Kidney epithelial cell (primary cell): ENCODE measurements at regions not wholly inside any gene's neighbourhood (a gene's known extent, or its start where the extent isn't known, plus 50 kb on each side); places are given as distances from the start of the nearest gene placed in this dataset.

ENCODE experiments used
- DNase-seq: peaks from one replicate; pipeline ENCODE4 v3.0.0-alpha.2; 2010; ENCODE audit warnings: low read depth
- H3K27me3 ChIP-seq: 2 replicates; pipeline ENCODE4 v1.6.0; 2011; ENCODE audit warnings: low read length; ENCODE audit not compliant: control insufficient read depth, insufficient read depth
- H3K36me3 ChIP-seq: 2 replicates; pipeline ENCODE4 v1.5.1; 2011; ENCODE audit warnings: low read length; ENCODE audit not compliant: control insufficient read depth, insufficient read depth
- H3K4me3 ChIP-seq: 2 replicates; pipeline ENCODE4 v1.5.1; 2011; ENCODE audit warnings: low read depth, mild to moderate bottlenecking, control low read depth, low read length
- TF ChIP-seq, protein P1 (sequence below): IDR thresholded peaks from 2 replicates; pipeline ENCODE4 v1.5.1; 2011; ENCODE audit warnings: mild to moderate bottlenecking, moderate library complexity, low read length, control low read depth, inconsistent platforms; ENCODE audit not compliant: insufficient read depth, poor library complexity, severe bottlenecking

DNA sequence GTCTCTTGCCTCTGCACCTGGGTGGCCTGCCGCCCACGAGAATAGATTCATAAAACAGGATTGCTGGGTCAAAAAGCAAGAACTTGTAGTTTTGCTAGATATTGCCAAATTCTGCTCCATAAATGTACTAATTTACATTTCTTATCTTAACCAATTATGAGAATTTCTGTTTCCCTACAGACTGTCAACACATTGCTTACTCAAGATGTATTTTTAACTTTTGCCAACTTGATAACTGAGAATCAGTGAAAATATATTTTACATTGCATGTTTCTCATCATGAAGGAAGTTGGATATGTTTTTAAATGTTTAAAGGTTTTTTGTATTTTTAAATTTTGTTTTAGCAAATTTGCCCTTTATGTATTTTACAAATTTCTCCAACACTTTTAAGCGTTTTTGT lies 664.8 kb downstream of the MMUT start:
- Histone ChIP-seq H3K4me3 (no peak overlapping the region), H3K27me3 (no peaks in the 10 kb centered on the region), H3K36me3 (no peaks in the 10 kb centered on the region)
- no peak for DNase-seq
- TF ChIP-seq, protein P1, sequence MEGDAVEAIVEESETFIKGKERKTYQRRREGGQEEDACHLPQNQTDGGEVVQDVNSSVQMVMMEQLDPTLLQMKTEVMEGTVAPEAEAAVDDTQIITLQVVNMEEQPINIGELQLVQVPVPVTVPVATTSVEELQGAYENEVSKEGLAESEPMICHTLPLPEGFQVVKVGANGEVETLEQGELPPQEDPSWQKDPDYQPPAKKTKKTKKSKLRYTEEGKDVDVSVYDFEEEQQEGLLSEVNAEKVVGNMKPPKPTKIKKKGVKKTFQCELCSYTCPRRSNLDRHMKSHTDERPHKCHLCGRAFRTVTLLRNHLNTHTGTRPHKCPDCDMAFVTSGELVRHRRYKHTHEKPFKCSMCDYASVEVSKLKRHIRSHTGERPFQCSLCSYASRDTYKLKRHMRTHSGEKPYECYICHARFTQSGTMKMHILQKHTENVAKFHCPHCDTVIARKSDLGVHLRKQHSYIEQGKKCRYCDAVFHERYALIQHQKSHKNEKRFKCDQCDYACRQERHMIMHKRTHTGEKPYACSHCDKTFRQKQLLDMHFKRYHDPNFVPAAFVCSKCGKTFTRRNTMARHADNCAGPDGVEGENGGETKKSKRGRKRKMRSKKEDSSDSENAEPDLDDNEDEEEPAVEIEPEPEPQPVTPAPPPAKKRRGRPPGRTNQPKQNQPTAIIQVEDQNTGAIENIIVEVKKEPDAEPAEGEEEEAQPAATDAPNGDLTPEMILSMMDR = no peak

DNA sequence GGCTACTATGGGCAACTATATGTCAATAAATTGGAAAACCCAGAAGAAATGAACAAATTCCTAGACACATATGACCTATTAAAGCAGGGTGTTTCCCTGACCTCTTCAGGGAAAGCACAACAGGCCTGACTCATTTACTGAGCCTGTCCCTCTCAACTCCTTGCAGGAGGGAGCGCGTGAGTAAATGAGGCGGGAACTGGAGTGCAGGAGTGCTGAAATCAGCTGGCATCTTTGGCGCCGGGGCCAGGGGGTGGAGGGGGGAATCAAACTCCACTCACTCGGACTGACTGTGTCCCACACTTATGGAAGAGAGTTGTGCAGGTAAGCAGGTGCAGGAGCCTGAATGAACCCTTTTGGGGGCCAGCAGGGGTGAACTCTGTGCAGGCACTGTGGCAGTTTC lies 671.2 kb upstream of the PTCHD4 start:
- H3K36me3 ChIP-seq = no peaks in the 10 kb centered on the region
- no peak overlapping the region for H3K4me3 ChIP-seq
- TF ChIP-seq, protein P1 = no peak
- no peak for DNase-seq
- H3K27me3 ChIP-seq = no peaks in the 10 kb centered on the region

DNA sequence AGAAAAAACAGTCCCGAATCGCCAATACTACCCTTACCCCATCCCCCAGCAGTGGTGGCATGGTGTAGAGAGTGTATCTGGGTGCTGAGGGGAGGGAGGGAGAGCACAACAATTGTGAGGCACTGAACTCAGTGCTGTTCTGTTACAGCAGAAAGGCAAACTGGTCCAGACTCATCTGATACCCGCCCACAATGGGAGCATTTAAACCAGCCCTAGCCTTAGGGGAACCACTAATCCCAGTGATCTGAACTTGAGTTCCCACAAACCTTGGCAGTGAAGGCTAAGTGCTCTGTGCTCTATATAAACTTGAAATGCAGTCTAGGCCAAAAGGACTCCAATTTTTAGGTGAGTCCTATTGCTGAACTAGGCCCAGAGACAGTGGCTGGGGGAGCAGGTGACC lies 666.4 kb upstream of the PTCHD4 start:
- Histone ChIP-seq H3K27me3 (no peaks in the 10 kb centered on the region), H3K4me3 (no peak overlapping the region), H3K36me3 (no peaks in the 10 kb centered on the region)
- TF ChIP-seq, protein P1 = no peak
- no peak for DNase-seq

DNA sequence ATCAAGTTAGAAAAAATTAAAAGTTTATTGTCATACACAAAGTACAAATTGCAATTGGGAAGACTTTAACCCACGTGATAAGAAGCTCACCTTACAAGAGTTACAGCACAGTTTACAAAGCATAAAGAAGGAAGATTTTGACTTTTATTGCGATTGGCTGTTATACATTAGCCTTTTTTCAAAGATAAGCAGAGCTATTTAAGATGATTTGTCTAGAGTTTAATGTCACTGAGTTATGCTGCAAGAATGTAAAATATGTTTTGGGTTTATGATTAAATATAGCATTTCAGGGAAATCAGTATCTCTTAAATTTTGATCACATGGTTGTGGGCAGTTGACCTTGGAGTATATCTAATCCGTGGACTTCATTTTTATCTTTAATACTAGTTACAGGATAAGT lies 664.2 kb upstream of the PTCHD4 start:
- Histone ChIP-seq H3K4me3 (no peak overlapping the region), H3K27me3 (no peaks in the 10 kb centered on the region), H3K36me3 (no peaks in the 10 kb centered on the region)
- TF ChIP-seq, protein P1 = no peak
- DNase-seq = no peak

DNA sequence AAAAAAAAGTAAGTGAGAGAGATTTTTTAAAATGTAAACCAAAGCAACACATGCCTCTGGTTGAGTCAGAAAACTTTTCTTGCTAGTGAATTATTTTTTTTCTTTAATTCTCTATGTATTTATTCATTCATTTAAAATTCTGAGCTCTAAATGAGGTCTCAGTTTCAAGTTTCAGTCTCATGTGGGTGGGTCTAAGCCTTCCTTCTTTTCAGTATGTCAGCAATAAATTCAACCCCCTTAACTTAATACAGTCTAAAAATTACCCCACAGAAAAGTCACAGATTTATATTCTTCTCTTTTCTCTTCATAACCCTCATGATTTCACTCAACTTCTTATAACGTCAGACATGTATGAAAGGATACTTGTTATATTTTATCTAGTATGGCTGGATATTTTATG lies 663.3 kb upstream of the PTCHD4 start:
- Histone ChIP-seq H3K27me3 (no peaks in the 10 kb centered on the region), H3K4me3 (no peak overlapping the region), H3K36me3 (no peaks in the 10 kb centered on the region)
- TF ChIP-seq, protein P1 = no peak
- DNase-seq = no peak

DNA sequence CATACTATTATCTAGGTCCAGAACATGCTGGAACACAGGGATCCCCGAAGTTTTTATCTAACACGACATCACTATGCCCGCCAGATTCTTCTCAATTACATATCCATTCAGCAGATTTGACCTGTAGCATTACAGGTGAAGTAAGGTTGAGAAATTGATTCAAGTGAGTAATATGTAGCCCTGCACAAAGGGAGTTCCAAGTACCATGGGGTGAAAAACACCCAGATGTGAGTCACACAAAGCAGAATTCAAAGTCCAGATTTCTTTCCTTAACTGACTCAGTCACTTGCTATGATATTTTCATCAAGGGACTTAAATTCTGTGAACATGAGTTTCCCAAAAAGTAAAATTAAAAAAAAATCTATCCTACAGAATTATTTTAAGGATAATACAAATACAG lies 655.4 kb upstream of the PTCHD4 start:
- peak; percentile 44 for DNase-seq
- no peak overlapping the region for H3K4me3 ChIP-seq
- H3K27me3 ChIP-seq = no peaks in the 10 kb centered on the region
- H3K36me3 ChIP-seq = no peaks in the 10 kb centered on the region
- TF ChIP-seq, protein P1 = no peak
